Trophoblast cell (in vitro differentiated cells and primary cell): ENCODE measurements at regions not wholly inside any gene's neighbourhood (a gene's known extent, or its start where the extent isn't known, plus 50 kb on each side); places are given as distances from the start of the nearest gene placed in this dataset.

Source experiments
- DNase-seq, 2 donors: peaks; one replicate each; pipeline ENCODE4 v3.0.0-alpha.2; 2016
- H2AFZ ChIP-seq: 2 replicates; pipeline ENCODE4 v1.6.1; 2013; ENCODE audit warnings: low read length, moderate library complexity, mild to moderate bottlenecking; ENCODE audit not compliant: insufficient read depth, poor library complexity
- H2AK5ac ChIP-seq: 2 replicates; pipeline ENCODE4 v1.6.1; 2013; ENCODE audit warnings: mild to moderate bottlenecking, low read length
- H2BK120ac ChIP-seq: 2 replicates; pipeline ENCODE4 v1.6.1; 2013; ENCODE audit warnings: low read length, mild to moderate bottlenecking, moderate library complexity; ENCODE audit not compliant: insufficient read depth, poor library complexity
- H2BK12ac ChIP-seq: 2 replicates; pipeline ENCODE4 v1.6.1; 2013; ENCODE audit warnings: mild to moderate bottlenecking, low read length, moderate library complexity
- H2BK5ac ChIP-seq: 2 replicates; pipeline ENCODE4 v1.6.1; 2013; ENCODE audit warnings: low read length, low read depth, moderate library complexity, mild to moderate bottlenecking; ENCODE audit not compliant: poor library complexity
- H3K14ac ChIP-seq: 2 replicates; pipeline ENCODE4 v1.6.1; 2013; ENCODE audit warnings: mild to moderate bottlenecking, low read length
- H3K18ac ChIP-seq: 2 replicates; pipeline ENCODE4 v1.6.1; 2013; ENCODE audit warnings: mild to moderate bottlenecking, low read length
- H3K23ac ChIP-seq: 2 replicates; pipeline ENCODE4 v1.6.1; 2013; ENCODE audit warnings: low read length
- H3K27ac ChIP-seq: 2 replicates; pipeline ENCODE4 v1.5.1; 2013; ENCODE audit warnings: low read depth, mild to moderate bottlenecking, inconsistent platforms, low read length, moderate library complexity
- H3K27me3 ChIP-seq: 2 replicates; pipeline ENCODE4 v1.6.1; 2013; ENCODE audit warnings: inconsistent platforms, mild to moderate bottlenecking, low read length, moderate library complexity; ENCODE audit not compliant: insufficient read depth
- H3K36me3 ChIP-seq, 2 experiments: 1 replicate in 1 of 2; 2 replicates in 1 of 2; pipeline ENCODE4 v1.6.1; 2013; ENCODE audit warnings: low read length in 2 of 2, mild to moderate bottlenecking in 2 of 2, moderate library complexity in 1 of 2; ENCODE audit not compliant: insufficient read depth in 2 of 2, control insufficient read depth in 1 of 2
- H3K4ac ChIP-seq: 2 replicates; pipeline ENCODE4 v1.6.1; 2013; ENCODE audit warnings: low read depth, mild to moderate bottlenecking, low read length, moderate library complexity
- H3K4me1 ChIP-seq, 2 experiments: 1 replicate in 1 of 2; 2 replicates in 1 of 2; pipeline ENCODE4 v1.6.1; 2013; ENCODE audit warnings: low read length in 2 of 2, mild to moderate bottlenecking in 2 of 2, moderate library complexity in 1 of 2; ENCODE audit not compliant: insufficient read depth in 2 of 2, control insufficient read depth in 1 of 2
- H3K4me2 ChIP-seq: 2 replicates; pipeline ENCODE4 v1.6.1; 2013; ENCODE audit warnings: inconsistent platforms, mild to moderate bottlenecking, low read length, moderate library complexity
- H3K4me3 ChIP-seq: 2 replicates; pipeline ENCODE4 v1.5.1; 2013; ENCODE audit warnings: mild to moderate bottlenecking, low read depth, low read length, inconsistent platforms
- H3K79me1 ChIP-seq: one replicate; pipeline ENCODE4 v1.6.1; 2013; ENCODE audit warnings: low read length
- H3K79me2 ChIP-seq: 2 replicates; pipeline ENCODE4 v1.6.1; 2013; ENCODE audit warnings: low read length, mild to moderate bottlenecking; ENCODE audit not compliant: control insufficient read depth, insufficient read depth, poor library complexity
- H3K9ac ChIP-seq: 2 replicates; pipeline ENCODE4 v1.6.1; 2013; ENCODE audit warnings: mild to moderate bottlenecking, low read length
- H3K9me3 ChIP-seq: 2 replicates; pipeline ENCODE4 v1.6.1; 2013; ENCODE audit warnings: low read depth, mild to moderate bottlenecking, control low read depth, inconsistent platforms, low read length; ENCODE audit not compliant: insufficient read depth
- H4K12ac ChIP-seq: 2 replicates; pipeline ENCODE4 v1.6.1; 2013; ENCODE audit warnings: low read depth, mild to moderate bottlenecking, low read length, moderate library complexity
- H4K8ac ChIP-seq: 2 replicates; pipeline ENCODE4 v1.6.1; 2013; ENCODE audit warnings: low read depth, mild to moderate bottlenecking, low read length, moderate library complexity
- H4K91ac ChIP-seq: one replicate; pipeline ENCODE4 v1.6.1; 2013; ENCODE audit warnings: low read depth, mild to moderate bottlenecking, low read length, moderate library complexity
- WGBS: extraction: QIAGEN DNeasy Blood & Tissue Kit; methylation state at CpG from one replicate; pipeline ENCODE4 v1.1.7; 2013; ENCODE audit warnings: missing lambda C conversion rate; ENCODE audit not compliant: insufficient read length, insufficient coverage; ENCODE audit errors: extremely low coverage; 5-methylcytosine and 5-hydroxymethylcytosine counted together

DNA sequence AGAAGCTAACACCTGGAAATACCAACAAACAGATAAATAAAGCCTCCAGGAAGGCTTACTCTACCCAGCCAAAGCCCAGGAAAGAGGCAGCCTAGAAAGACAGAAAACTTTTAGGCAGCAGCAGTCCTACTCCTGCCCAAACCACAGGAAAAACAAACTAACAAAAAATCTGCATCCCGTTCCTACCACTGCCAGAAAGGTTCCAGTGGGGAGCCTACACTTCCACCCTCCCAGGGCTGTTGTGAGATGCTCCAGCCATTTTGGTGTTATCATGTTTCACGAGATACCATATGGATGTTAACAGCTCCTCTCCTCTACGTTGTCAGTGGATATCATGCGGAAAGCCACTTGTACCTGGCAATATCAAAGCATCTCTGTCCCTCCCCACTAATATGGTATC, 135.9 kb upstream of the ADRA1D start:
- no peaks in the 10 kb centered on the region for H3K4me1 ChIP-seq
- no CpG with 5 or more reads among the region's 4 CpGs for WGBS
- no peak overlapping the region for H3K23ac ChIP-seq
- no peak overlapping the region for H3K18ac ChIP-seq
- H3K4me3 ChIP-seq = no peak overlapping the region
- H4K8ac ChIP-seq = no peak overlapping the region
- no peak overlapping the region for H2BK12ac ChIP-seq
- H3K14ac ChIP-seq = no peak overlapping the region
- H3K27ac ChIP-seq = no peak overlapping the region
- H3K9ac ChIP-seq = no peak overlapping the region
- no peak overlapping the region for H2AFZ ChIP-seq
- no peak overlapping the region for H2BK120ac ChIP-seq
- no peaks in the 10 kb centered on the region for H3K79me1 ChIP-seq
- H3K4me2 ChIP-seq = no peak overlapping the region
- no peak for DNase-seq
- H3K79me2 ChIP-seq = no peaks in the 10 kb centered on the region
- H2BK5ac ChIP-seq = no peak overlapping the region
- H3K27me3 ChIP-seq = no peaks in the 10 kb centered on the region
- no peaks in the 10 kb centered on the region for H3K9me3 ChIP-seq
- no peak overlapping the region for H2AK5ac ChIP-seq
- no peak overlapping the region for H3K4ac ChIP-seq
- H4K91ac ChIP-seq = no peak overlapping the region
- no peak overlapping the region for H4K12ac ChIP-seq
- no peaks in the 10 kb centered on the region for H3K36me3 ChIP-seq

DNA sequence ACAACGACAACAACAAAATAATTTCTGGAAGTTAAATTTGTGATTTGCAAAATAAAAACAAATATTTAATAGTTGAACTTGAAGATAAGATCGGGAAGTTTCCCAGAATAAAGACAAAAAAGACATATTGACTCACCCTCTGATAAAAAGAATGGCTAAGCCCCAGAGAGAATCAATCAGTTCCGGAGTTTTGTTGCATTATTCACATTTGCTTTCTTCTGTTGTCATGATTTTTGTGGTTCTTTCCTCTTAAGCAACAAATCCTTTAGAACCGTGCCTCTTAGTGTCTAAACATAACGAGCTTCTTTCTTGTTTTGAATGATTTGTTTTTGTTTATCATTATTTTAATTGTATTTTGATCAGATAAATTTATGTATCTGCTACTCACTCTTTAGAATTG, 134.9 kb upstream of the ADRA1D start:
- H3K23ac ChIP-seq = no peak overlapping the region
- no CpG with 5 or more reads among the region's 5 CpGs for WGBS
- H3K36me3 ChIP-seq = no peaks in the 10 kb centered on the region
- DNase-seq = no peak
- H2BK5ac ChIP-seq = no peak overlapping the region
- no peak overlapping the region for H3K18ac ChIP-seq
- H3K79me1 ChIP-seq = no peaks in the 10 kb centered on the region
- H3K9ac ChIP-seq = no peak overlapping the region
- H3K27me3 ChIP-seq = no peaks in the 10 kb centered on the region
- H4K12ac ChIP-seq = no peak overlapping the region
- no peak overlapping the region for H2AFZ ChIP-seq
- no peak overlapping the region for H2BK12ac ChIP-seq
- H3K4ac ChIP-seq = no peak overlapping the region
- H3K4me1 ChIP-seq = no peaks in the 10 kb centered on the region
- H2BK120ac ChIP-seq = no peak overlapping the region
- no peak overlapping the region for H3K4me2 ChIP-seq
- no peak overlapping the region for H4K8ac ChIP-seq
- no peak overlapping the region for H3K27ac ChIP-seq
- H3K9me3 ChIP-seq = no peaks in the 10 kb centered on the region
- no peak overlapping the region for H3K4me3 ChIP-seq
- no peak overlapping the region for H3K14ac ChIP-seq
- H4K91ac ChIP-seq = no peak overlapping the region
- H2AK5ac ChIP-seq = no peak overlapping the region
- no peaks in the 10 kb centered on the region for H3K79me2 ChIP-seq

DNA sequence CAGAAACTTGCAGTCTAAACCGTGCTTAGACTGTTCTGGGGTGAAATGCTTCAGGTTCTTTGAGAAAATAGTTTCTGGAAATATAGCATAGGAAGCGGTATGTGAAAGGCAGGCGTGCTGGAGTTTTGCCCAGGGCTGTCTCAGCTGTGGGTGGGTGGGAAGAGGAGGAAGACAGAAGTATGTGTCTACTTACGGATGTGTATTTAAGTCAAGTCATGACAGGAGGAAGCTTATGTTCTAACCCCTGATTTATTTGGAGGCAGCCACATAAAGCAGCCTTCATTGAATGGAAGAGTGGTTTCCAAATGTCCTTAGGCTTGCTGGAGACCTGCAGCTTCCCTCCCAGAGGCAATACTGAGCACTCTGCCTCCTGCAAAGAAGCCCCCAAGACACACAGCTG, 126.8 kb upstream of the ADRA1D start:
- peak overlapping the region; percentile 28 for H4K91ac ChIP-seq
- H2AK5ac ChIP-seq = no peak overlapping the region
- H4K12ac ChIP-seq = no peak overlapping the region
- H3K4me1 ChIP-seq = peaks cover 12 to 13% of the 10 kb centered on the region in 2 experiments
- no peak overlapping the region for H3K18ac ChIP-seq
- H3K27ac ChIP-seq = peak overlapping the region; percentile 13
- H3K79me1 ChIP-seq = no peaks in the 10 kb centered on the region
- H3K23ac ChIP-seq = no peak overlapping the region
- no CpG with 5 or more reads among the region's 4 CpGs for WGBS
- H3K36me3 ChIP-seq = no peaks in the 10 kb centered on the region
- no peak overlapping the region for H3K9ac ChIP-seq
- peak overlapping the region; percentile 75 for H3K14ac ChIP-seq
- H2AFZ ChIP-seq = peak overlapping the region; percentile 32
- no peak overlapping the region for H2BK12ac ChIP-seq
- no peaks in the 10 kb centered on the region for H3K9me3 ChIP-seq
- no peaks in the 10 kb centered on the region for H3K27me3 ChIP-seq
- peak in 1 of 2 donors; percentile 14 for DNase-seq
- H4K8ac ChIP-seq = no peak overlapping the region
- no peak overlapping the region for H3K4me2 ChIP-seq
- no peaks in the 10 kb centered on the region for H3K79me2 ChIP-seq
- H3K4ac ChIP-seq = no peak overlapping the region
- no peak overlapping the region for H2BK120ac ChIP-seq
- H2BK5ac ChIP-seq = peak overlapping the region; percentile 4
- no peak overlapping the region for H3K4me3 ChIP-seq

DNA sequence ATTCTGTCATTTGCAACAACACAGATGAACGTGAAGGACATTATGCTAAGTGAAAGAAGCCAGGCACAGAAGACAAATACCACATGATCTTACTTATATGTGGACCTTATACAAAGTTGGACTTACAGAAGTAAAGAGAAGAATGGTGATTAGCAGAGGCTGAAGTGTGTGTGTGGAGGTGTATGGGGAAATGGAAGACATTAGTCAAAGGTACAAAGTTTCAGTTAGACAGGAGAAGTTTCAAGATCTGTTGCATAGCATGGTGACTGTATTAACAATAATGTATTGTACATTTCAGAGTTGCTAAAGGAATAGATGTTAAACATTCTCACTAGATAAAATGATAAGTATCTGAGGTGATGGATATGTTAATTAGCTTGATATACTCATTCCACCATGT, 124.4 kb upstream of the ADRA1D start:
- no CpG with 5 or more reads among the region's 1 CpG for WGBS
- no peak overlapping the region for H3K4me2 ChIP-seq
- no peaks in the 10 kb centered on the region for H3K27me3 ChIP-seq
- H3K4me1 ChIP-seq = peaks cover 14% of the 10 kb centered on the region in 2 experiments
- no peak overlapping the region for H2BK5ac ChIP-seq
- H2AFZ ChIP-seq = no peak overlapping the region
- H3K9ac ChIP-seq = no peak overlapping the region
- no peaks in the 10 kb centered on the region for H3K79me2 ChIP-seq
- no peak overlapping the region for H3K4me3 ChIP-seq
- H4K8ac ChIP-seq = no peak overlapping the region
- H3K27ac ChIP-seq = no peak overlapping the region
- no peak overlapping the region for H3K18ac ChIP-seq
- no peak overlapping the region for H3K4ac ChIP-seq
- DNase-seq = peak in 1 of 2 donors; percentile 33
- no peaks in the 10 kb centered on the region for H3K9me3 ChIP-seq
- no peak overlapping the region for H4K12ac ChIP-seq
- no peaks in the 10 kb centered on the region for H3K36me3 ChIP-seq
- no peaks in the 10 kb centered on the region for H3K79me1 ChIP-seq
- no peak overlapping the region for H4K91ac ChIP-seq
- H3K23ac ChIP-seq = no peak overlapping the region
- H3K14ac ChIP-seq = no peak overlapping the region
- H2BK12ac ChIP-seq = no peak overlapping the region
- no peak overlapping the region for H2BK120ac ChIP-seq
- no peak overlapping the region for H2AK5ac ChIP-seq
